HCT116 (cell line): ENCODE measurements at regions not wholly inside any gene's neighbourhood (a gene's known extent, or its start where the extent isn't known, plus 50 kb on each side); places are given as distances from the start of the nearest gene placed in this dataset.

Experiments
- ATAC-seq: fragments of 200-7000 bp; cut with Tn5 transposase; 2 replicates; pipeline ENCODE4 v1.9.1; 2020; ENCODE audit warnings: mild to moderate bottlenecking, moderate library complexity
- BruUV-seq: library from RNA; stranded (reverse); fragments of 400-500 nt; replicated peaks from 2 replicates; lab custom pipeline; 2021; lab: Mats Ljungman, UMichigan
- CTCF ChIA-PET: fragments of 300-600 bp; sonication (Branson Sonifier 250); formaldehyde crosslinking; loops from one replicate; lab custom pipeline; 2021; ENCODE audit warnings: antibody characterized with exemption; lab: Charles Lee
- POLR2A ChIA-PET: fragments of 300-600, 350-600 bp; sonication (Branson Sonifier 250); formaldehyde crosslinking; loops from one replicate; lab custom pipeline; 2021; ENCODE audit warnings: antibody characterized with exemption; lab: Charles Lee
- RAD21 ChIA-PET, 2 experiments: fragments of 300-600 bp; sonication (Branson Sonifier 250); formaldehyde crosslinking; loops; one replicate each; lab custom pipeline; 2023; ENCODE audit warnings: low total read pairs in 2 of 2; ENCODE audit not compliant: uncharacterized antibody in 2 of 2, unreplicated experiment in 2 of 2, low non-redundant PET in 1 of 2; lab: Charles Lee
- DNase-seq: peaks from one replicate; pipeline ENCODE4 v3.0.0-alpha.2; 2010; ENCODE audit warnings: low read depth, low spot score
- H2AFZ ChIP-seq: fragments of 200-600 bp; shearing (Covaris generic), sonication (generic); 2 replicates; pipeline ENCODE4 v1.6.1; 2017; ENCODE audit warnings: low read depth, mixed run types, mixed read lengths, antibody characterized with exemption, low read length; ENCODE audit not compliant: poor library complexity, severe bottlenecking
- H3K27ac ChIP-seq: 2 replicates; pipeline ENCODE4 v1.5.1; 2012; ENCODE audit warnings: low read depth, low read length
- H3K27me3 ChIP-seq: fragments of 200-600 bp; sonication (generic); 2 replicates; pipeline ENCODE4 v1.6.1; 2016; ENCODE audit warnings: mixed run types, low read length, mixed read lengths; ENCODE audit not compliant: insufficient read depth
- H3K36me3 ChIP-seq, 2 experiments: fragments of 200-500 bp in 1 of 2; fragments of 200-600 bp in 1 of 2; sonication (Bioruptor generic) in 1 of 2; sonication (generic) in 1 of 2; 2 replicates each; pipeline versions ENCODE4 v1.5.1 to v1.6.1; 2014 to 2016; ENCODE audit warnings: low read length in 2 of 2, inconsistent platforms in 1 of 2, mixed read lengths in 1 of 2, mixed run types in 1 of 2; ENCODE audit not compliant: insufficient read depth in 2 of 2, control insufficient read depth in 1 of 2
- H3K4me1 ChIP-seq, 2 experiments: fragments of 200-600 bp in 1 of 2; sonication (generic) in 1 of 2; 2 replicates each; pipeline versions ENCODE4 v1.5.1 to v1.6.1; 2012 to 2017; ENCODE audit warnings: low read length in 2 of 2, inconsistent platforms in 1 of 2, mild to moderate bottlenecking in 1 of 2, mixed read lengths in 1 of 2, mixed run types in 1 of 2, moderate library complexity in 1 of 2; ENCODE audit not compliant: insufficient read depth in 2 of 2, control insufficient read depth in 1 of 2
- H3K4me2 ChIP-seq: fragments of 200-600 bp; sonication (generic); 2 replicates; pipeline ENCODE4 v1.6.1; 2017; ENCODE audit warnings: mixed run types, low read length, mixed read lengths
- H3K4me3 ChIP-seq, 2 experiments: fragments of 200-600 bp in 1 of 2; sonication (generic) in 1 of 2; replicated peaks in 1 of 2; 2 replicates each; pipeline ENCODE4 v1.5.1; 2011 to 2016; ENCODE audit warnings: low read length in 2 of 2, control low read depth in 1 of 2, low read depth in 1 of 2, mild to moderate bottlenecking in 1 of 2, mixed read lengths in 1 of 2, mixed run types in 1 of 2
- H3K79me2 ChIP-seq: fragments of 200-600 bp; sonication (generic); 2 replicates; pipeline ENCODE4 v1.6.1; 2017; ENCODE audit warnings: mild to moderate bottlenecking, mixed run types, low read length, moderate library complexity, mixed read lengths; ENCODE audit not compliant: insufficient read depth
- H3K9ac ChIP-seq: fragments of 200-600 bp; sonication (generic); 2 replicates; pipeline ENCODE4 v1.6.1; 2016; ENCODE audit warnings: low read length, mixed read lengths
- H3K9me2 ChIP-seq: fragments of 200-600 bp; sonication (generic), shearing (Covaris generic); 2 replicates; pipeline ENCODE4 v1.6.1; 2017; ENCODE audit warnings: mixed run types, mild to moderate bottlenecking, moderate library complexity; ENCODE audit not compliant: insufficient read depth
- H3K9me3 ChIP-seq, 2 experiments: fragments of 200-500 bp in 1 of 2; fragments of 200-600 bp in 1 of 2; sonication (Bioruptor generic) in 1 of 2; sonication (generic) in 1 of 2; 2 replicates each; pipeline ENCODE4 v1.6.1; 2014 to 2017; ENCODE audit warnings: low read length in 2 of 2, mixed read lengths in 2 of 2, inconsistent platforms in 1 of 2, low read depth in 1 of 2, mild to moderate bottlenecking in 1 of 2, mixed run types in 1 of 2, moderate library complexity in 1 of 2; ENCODE audit not compliant: control insufficient read depth in 1 of 2, insufficient read depth in 1 of 2
- H4K20me1 ChIP-seq: fragments of 200-600 bp; sonication (generic), shearing (Covaris generic); 2 replicates; pipeline ENCODE4 v1.6.1; 2017; ENCODE audit warnings: mixed run types, mild to moderate bottlenecking, moderate library complexity; ENCODE audit not compliant: insufficient read depth
- CTCF ChIP-seq, 3 experiments: fragments of 200-600 bp in 1 of 3; sonication (generic) in 1 of 3; IDR thresholded peaks in 2 of 3; conservative IDR thresholded peaks in 1 of 3; 2 replicates each; pipeline ENCODE4 v1.5.1; 2012 to 2017; ENCODE audit warnings: low read depth in 2 of 3, low read length in 2 of 3, antibody characterized with exemption in 1 of 3, borderline replicate concordance in 1 of 3, control low read depth in 1 of 3, mild to moderate bottlenecking in 1 of 3, mixed read lengths in 1 of 3, mixed run types in 1 of 3, moderate library complexity in 1 of 3; ENCODE audit not compliant: insufficient read depth in 1 of 3
- EGR1 ChIP-seq: IDR thresholded peaks from 2 replicates; pipeline ENCODE4 v1.6.1; 2012; ENCODE audit warnings: low read depth
- ELF1 ChIP-seq: IDR thresholded peaks from 2 replicates; pipeline ENCODE4 v1.6.1; 2012; ENCODE audit warnings: low read depth, borderline replicate concordance
- JUND ChIP-seq: IDR thresholded peaks from 2 replicates; pipeline ENCODE4 v1.6.1; 2012
- POLR2A ChIP-seq: IDR thresholded peaks from 2 replicates; pipeline ENCODE4 v1.7.0; 2011; ENCODE audit warnings: borderline replicate concordance; ENCODE audit not compliant: insufficient read depth, insufficient read length; ENCODE audit errors: extremely low read depth
- RAD21 ChIP-seq: IDR thresholded peaks from 2 replicates; pipeline ENCODE4 v1.6.1; 2012; ENCODE audit warnings: low read depth, mild to moderate bottlenecking
- TCF7L2 ChIP-seq: IDR thresholded peaks from 2 replicates; pipeline ENCODE4 v1.7.0; 2011; ENCODE audit warnings: borderline replicate concordance, inconsistent platforms; ENCODE audit not compliant: insufficient read depth, insufficient read length; ENCODE audit errors: extremely low read depth
- ZBTB33 ChIP-seq: IDR thresholded peaks from 2 replicates; pipeline ENCODE4 v1.6.1; 2011; ENCODE audit warnings: mild to moderate bottlenecking, low read length, moderate library complexity; ENCODE audit not compliant: insufficient replicate concordance; ENCODE audit errors: extremely low read depth
- intact Hi-C: fragments of 100-400 bp; cut with micrococcal nuclease; formaldehyde crosslinking; loops from 2 replicates; pipeline ENCODE4 v1.10.0; 2022

GRCh38 chr11:81658722-81659121, 1074.9 kb downstream of the FAM181B start:
- POLR2A ChIA-PET, result no interaction called here
- Histone ChIP-seq H3K9ac (no peak overlapping the region), H3K9me3 (peaks cover 0 to 19% of the 10 kb centered on the region in 2 experiments; a peak in 2 of 4 replicates), H3K27me3 (no peaks in the 10 kb centered on the region), H3K9me2 (no peaks in the 10 kb centered on the region), H4K20me1 (no peaks in the 10 kb centered on the region), H3K4me1 (no peaks in the 10 kb centered on the region), H3K4me2 (no peak overlapping the region), H3K4me3 (no peak overlapping the region), H3K79me2 (no peaks in the 10 kb centered on the region), H3K36me3 (no peaks in the 10 kb centered on the region), H2AFZ (no peak overlapping the region), H3K27ac (no peak overlapping the region)
- CTCF ChIA-PET, result no interaction called here
- no peak for ATAC-seq
- intact Hi-C loops, result no loop called here
- TF ChIP-seq TCF7L2, result no peak
- peak in 2 of 3 experiments; percentile 37 to 43; a peak in 4 of 6 replicates for TF ChIP-seq CTCF (IDR thresholded peaks at IDR 0.05 in 2 of 3, conservative IDR thresholded peaks at IDR 0.05 in 1 of 3; ENCODE audit: borderline replicate concordance in 1 of 3, insufficient read depth in 1 of 3, low read depth in 2 of 3, low read length in 2 of 3)
- no TSS peak for BruUV-seq
- no peak for DNase-seq
- RAD21 ChIA-PET, result no interaction called here

- POLR2A ChIA-PET, result no interaction called here
- CTCF ChIA-PET, result no interaction called here
- RAD21 ChIA-PET, result no interaction called here
- intact Hi-C loops, result no loop called here
- Histone ChIP-seq H3K9ac (no peak overlapping the region), H3K4me2 (no peak overlapping the region), H3K36me3 (no peaks in the 10 kb centered on the region), H4K20me1 (no peaks in the 10 kb centered on the region), H3K9me3 (peaks cover 0 to 12% of the 10 kb centered on the region in 2 experiments; a peak in 2 of 4 replicates), H3K27me3 (no peaks in the 10 kb centered on the region), H3K79me2 (no peaks in the 10 kb centered on the region), H2AFZ (no peak overlapping the region), H3K4me3 (no peak overlapping the region), H3K4me1 (no peaks in the 10 kb centered on the region), H3K9me2 (no peaks in the 10 kb centered on the region), H3K27ac (no peak overlapping the region)
- no peak for ATAC-seq
- BruUV-seq, result no TSS peak
- DNase-seq, result no peak
- TF ChIP-seq RAD21 (no peak), ELF1 (no peak), EGR1 (no peak), POLR2A (no peak), ZBTB33 (no peak), JUND (no peak)
- TF ChIP-seq, all 23 proteins: peak for 0
Measured at GRCh38 chr11:81655351-81655750, 1078.3 kb downstream of the FAM181B start.
